T-helper 1 cell (primary cell): ENCODE measurements at regions not wholly inside any gene's neighbourhood (a gene's known extent, or its start where the extent isn't known, plus 50 kb on each side); places are given as distances from the start of the nearest gene placed in this dataset.
A peak's percentile ranks its signal among the peaks of the same experiment; 100 is the strongest.

Experiments used
- DNase-seq, 5 donors: peaks; one replicate each; pipeline ENCODE4 v3.0.0-alpha.2; 2012 to 2020

DNA sequence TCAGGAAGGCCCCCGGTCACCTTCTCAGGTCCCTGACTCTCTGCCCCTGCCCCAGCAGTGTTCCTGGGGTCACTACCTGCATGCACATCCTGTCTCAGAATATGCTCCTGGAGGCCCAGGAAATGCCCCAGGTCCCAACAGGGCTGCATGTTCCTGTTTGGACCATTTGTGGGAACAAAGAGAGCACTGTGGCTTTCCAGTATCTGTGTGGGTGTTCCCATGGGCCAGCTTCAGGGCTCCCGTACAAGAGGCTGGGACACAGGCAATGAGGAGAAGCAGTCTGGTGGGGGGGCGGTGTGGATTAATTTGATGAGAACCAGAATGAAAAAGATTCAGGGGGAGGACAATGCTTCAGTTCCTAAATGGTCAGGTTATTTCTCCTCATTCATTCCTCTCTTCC is 61.5 kb upstream of the GGTLC1 start:
- no peak for DNase-seq

DNA sequence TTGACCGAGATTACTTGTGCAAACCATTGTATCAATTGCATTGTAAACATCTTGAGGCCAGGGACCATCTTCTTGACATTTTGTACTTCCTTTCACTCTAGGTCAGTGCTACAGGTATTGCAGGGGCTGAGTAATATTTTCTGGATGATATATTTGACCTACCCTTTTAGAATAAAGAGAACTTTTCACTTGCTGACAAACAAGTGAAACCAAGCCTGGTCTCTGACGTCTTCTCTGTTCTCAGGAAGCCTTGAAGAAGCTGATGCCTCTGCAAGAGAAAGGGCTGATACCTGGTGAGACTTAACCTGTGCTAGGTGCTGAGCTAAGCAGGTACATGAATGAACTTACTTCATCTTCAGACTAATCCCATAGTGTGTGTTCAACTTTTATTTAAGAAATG is 60.5 kb upstream of the GGTLC1 start:
- DNase-seq, result peak in 1 of 5 donors; percentile 19

GRCh38 chr20:24048024-24048611 is 59.5 kb upstream of the GGTLC1 start:
- DNase-seq, result no peak

GRCh38 chr20:24046888-24047287 is 58.3 kb upstream of the GGTLC1 start:
- no peak for DNase-seq

DNA sequence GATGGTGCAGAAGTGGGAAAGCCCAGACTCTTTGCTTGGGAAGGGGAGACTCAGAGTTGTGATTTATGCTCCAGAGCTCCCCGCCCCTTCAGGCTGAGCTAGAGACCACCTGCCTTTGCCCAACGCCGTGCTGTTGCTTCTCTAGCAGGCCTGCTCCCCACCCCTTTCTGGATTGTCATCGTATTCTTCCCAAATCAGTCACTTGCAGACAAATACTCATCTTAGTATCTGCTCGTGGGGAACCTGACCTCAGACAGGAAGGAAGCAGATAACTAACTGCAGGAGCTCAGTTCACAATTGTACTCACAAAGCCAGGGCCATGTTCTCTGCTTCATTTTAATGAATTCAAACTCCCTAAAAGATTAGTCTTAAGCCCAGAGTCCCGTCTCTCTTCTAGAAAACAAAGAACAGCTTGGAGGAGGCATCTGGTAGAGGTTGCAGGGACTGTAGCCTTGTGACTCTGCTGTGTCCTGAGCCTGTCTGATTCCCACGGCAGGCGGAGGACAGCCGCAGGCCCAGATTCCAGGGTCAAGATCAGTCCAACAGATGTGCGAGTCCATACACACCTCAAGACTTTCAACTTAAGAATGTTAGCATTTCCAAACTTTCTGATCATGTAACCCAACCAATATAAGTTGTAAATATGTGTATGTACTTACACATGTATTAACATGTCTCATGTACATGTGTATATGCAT is 57.2 kb upstream of the GGTLC1 start:
- DNase-seq, result peak in 1 of 5 donors; percentile 82

GRCh38 chr20:24043294-24043693 is 54.7 kb upstream of the GGTLC1 start:
- DNase-seq, result no peak

DNA sequence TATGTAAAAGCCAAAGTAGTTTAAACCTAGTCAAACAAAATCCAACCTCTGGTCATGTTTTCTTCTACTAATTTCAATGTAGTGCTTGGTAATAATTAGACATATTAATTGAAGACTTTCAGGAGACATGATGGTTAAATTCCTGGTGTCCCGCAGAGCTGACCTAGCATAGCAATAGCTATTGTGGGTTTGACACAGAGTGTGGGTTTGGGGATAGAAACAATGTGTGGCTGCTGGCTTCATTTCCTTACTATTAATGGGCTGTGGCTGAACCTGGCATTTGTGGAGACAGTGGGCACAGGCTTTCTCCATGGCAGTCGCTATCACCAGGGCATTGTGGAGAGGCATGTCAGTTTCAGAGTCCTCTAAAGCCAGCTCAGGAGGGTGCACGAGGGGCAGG is 54.1 kb upstream of the GGTLC1 start:
- no peak for DNase-seq

DNA sequence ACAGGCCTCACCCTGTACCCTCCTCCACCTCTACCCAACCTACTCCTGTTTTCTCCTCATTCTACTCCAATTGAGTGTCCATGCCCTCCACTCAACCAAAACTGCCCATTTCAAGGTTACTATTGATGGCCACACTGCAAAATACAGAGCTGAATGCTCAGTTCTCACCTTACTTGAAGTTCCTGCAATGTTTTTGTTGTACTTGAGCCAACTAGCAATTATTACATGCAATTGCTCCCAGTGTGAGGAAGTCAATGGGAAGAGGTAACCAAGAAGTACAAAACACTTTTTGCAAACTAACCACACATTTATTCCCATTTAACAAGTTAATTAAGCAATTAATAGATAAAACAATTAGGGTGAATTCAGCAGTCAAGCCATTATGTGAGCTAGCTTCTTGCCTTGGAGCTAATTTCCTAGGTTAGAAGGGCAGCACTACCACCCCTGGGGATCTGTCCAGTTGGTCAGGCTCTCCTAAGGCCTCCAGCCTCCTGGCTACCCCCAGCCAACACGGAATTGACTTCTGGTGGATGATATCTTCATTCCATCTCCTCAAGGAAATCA is 52.4 kb upstream of the GGTLC1 start:
- DNase-seq, result no peak

DNA sequence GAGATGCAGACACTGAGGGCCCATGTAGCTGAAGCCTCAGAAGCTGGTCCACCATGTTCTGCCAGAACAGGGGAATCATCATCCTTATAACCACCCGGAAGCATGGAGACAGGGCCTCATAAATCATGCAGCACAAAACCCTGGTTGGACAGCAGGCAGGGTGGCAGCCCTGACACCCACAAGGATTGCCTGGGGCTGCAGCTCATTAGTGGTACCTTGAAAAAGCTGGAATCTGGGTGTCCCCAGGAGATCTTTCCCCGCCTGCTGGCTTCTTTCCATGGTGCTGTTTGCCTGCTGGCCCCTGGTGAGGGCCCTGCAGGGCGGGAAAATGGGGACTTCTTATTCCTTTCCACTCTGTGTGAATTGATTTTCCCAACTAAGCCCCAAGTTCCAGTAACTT is 50.6 kb upstream of the GGTLC1 start:
- DNase-seq, result no peak
